ENCODE measurements at regions not wholly inside any gene's neighbourhood (a gene's known extent, or its start where the extent isn't known, plus 50 kb on each side); places are given as distances from the start of the nearest gene placed in this dataset.

GRCh38 chr13:76048675-76049375 lies 412.7 kb downstream of the LMO7 start:
- in situ Hi-C loops (cut with MboI; ENCODE audit: low sequenced_read_pairs, unreplicated experiment) = no loop called here
- DNase-seq (ENCODE audit: low spot score) = no peak
- TF ChIP-seq, protein P1, sequence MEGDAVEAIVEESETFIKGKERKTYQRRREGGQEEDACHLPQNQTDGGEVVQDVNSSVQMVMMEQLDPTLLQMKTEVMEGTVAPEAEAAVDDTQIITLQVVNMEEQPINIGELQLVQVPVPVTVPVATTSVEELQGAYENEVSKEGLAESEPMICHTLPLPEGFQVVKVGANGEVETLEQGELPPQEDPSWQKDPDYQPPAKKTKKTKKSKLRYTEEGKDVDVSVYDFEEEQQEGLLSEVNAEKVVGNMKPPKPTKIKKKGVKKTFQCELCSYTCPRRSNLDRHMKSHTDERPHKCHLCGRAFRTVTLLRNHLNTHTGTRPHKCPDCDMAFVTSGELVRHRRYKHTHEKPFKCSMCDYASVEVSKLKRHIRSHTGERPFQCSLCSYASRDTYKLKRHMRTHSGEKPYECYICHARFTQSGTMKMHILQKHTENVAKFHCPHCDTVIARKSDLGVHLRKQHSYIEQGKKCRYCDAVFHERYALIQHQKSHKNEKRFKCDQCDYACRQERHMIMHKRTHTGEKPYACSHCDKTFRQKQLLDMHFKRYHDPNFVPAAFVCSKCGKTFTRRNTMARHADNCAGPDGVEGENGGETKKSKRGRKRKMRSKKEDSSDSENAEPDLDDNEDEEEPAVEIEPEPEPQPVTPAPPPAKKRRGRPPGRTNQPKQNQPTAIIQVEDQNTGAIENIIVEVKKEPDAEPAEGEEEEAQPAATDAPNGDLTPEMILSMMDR (IDR thresholded peaks at IDR 0.05; ENCODE audit: borderline replicate concordance, control extremely low read depth, extremely low read depth, insufficient read depth, missing control alignments) = no peak

- DNase-seq (ENCODE audit: low spot score) = no peak
- TF ChIP-seq, protein P1 (IDR thresholded peaks at IDR 0.05; ENCODE audit: borderline replicate concordance, control extremely low read depth, extremely low read depth, insufficient read depth, missing control alignments) = no peak
- in situ Hi-C loops (cut with MboI; ENCODE audit: low sequenced_read_pairs, unreplicated experiment) = no loop called here
These were observed 412.0 kb downstream of the LMO7 start for GRCh38 chr13:76048131-76048530.

DNA sequence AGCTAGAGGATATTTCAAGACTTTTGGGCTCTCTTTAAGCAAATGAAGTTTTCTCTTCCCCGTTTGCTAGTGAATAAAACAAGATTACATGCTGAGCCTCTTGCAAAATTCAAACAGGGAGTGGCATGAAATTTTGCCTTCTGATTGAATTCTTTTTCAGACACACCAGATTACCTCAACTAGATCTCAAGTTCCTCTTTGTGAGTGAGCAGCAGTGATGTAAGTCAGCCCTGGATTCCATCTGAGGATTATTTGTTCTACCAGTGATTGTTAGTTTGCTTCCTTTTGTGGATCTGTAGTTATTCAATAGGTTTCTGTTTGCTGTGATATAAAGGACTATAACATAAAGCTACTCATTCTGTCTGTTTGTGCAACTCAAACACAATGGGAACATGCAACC lies 407.7 kb downstream of the LMO7 start:
- in situ Hi-C loops (cut with MboI; ENCODE audit: low sequenced_read_pairs, unreplicated experiment) = no loop called here
- DNase-seq (ENCODE audit: low spot score) = no peak
- TF ChIP-seq, protein P1 (IDR thresholded peaks at IDR 0.05; ENCODE audit: borderline replicate concordance, control extremely low read depth, extremely low read depth, insufficient read depth, missing control alignments) = no peak

- DNase-seq (ENCODE audit: low spot score) = no peak
- in situ Hi-C loops (cut with MboI; ENCODE audit: low sequenced_read_pairs, unreplicated experiment) = no loop called here
These were observed 403.0 kb downstream of the LMO7 start for GRCh38 chr13:76038920-76039716.

GRCh38 chr13:76036176-76036575 lies 400.0 kb downstream of the LMO7 start:
- in situ Hi-C loops (cut with MboI; ENCODE audit: low sequenced_read_pairs, unreplicated experiment) = no loop called here
- TF ChIP-seq, protein P1 (IDR thresholded peaks at IDR 0.05; ENCODE audit: borderline replicate concordance, control extremely low read depth, extremely low read depth, insufficient read depth, missing control alignments) = no peak
- no peak for DNase-seq (ENCODE audit: low spot score)

More at GRCh38 chr13:76038920-76039716, 403.0 kb downstream of the LMO7 start:
- TF ChIP-seq, protein P1 (IDR thresholded peaks at IDR 0.05; ENCODE audit: borderline replicate concordance, control extremely low read depth, extremely low read depth, insufficient read depth, missing control alignments) = no peak

DNA sequence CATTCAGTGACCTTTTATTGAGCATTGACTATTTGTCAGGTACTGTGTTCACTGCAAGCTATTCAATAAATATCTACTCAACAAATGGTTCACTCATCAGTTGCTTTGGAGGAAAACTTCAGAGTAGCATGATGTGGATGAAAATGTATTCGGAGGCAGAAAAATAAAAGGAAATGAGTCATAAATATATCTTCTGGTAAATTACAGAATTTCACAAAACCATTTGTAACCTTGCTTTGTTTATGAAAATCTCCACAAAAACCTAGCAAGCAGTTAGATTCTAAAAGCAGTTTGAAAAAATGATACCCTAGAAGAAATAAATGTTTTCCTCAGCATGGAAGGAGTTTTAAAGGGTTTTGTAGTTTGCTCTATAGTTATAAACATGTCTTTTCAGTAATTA lies 399.6 kb downstream of the LMO7 start:
- no peak for DNase-seq (ENCODE audit: low spot score)
- TF ChIP-seq, protein P1 (IDR thresholded peaks at IDR 0.05; ENCODE audit: borderline replicate concordance, control extremely low read depth, extremely low read depth, insufficient read depth, missing control alignments) = no peak
- in situ Hi-C loops (cut with MboI; ENCODE audit: low sequenced_read_pairs, unreplicated experiment) = no loop called here

Data from GM13976 (cell line).